ENCODE measurements at regions not wholly inside any gene's neighbourhood (a gene's known extent, or its start where the extent isn't known, plus 50 kb on each side); places are given as distances from the start of the nearest gene placed in this dataset.

DNA sequence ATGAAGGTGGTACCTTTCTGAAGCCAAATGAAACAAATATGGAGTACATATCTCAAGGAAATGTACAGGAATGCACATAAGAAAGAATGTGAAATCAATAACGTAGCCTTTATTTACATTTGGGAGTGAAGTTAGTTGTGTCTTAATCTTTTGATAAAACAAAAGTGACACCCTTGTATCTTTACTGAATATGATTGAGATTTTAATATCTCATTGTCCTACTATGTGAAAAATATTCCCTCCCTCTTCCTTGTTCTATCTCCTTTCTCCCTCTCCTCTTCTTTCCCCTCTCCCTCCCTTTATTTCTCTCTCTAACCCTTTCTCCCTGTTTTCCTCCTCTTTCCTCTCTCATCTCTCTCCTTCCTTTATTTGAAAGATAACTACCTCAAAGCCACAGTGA is 89.1 kb downstream of the PTCHD4 start:
- no peak overlapping the region for H3K9ac ChIP-seq (ENCODE audit: extremely low read depth, low read length, poor library complexity, severe bottlenecking)
- TF ChIP-seq, protein P1, sequence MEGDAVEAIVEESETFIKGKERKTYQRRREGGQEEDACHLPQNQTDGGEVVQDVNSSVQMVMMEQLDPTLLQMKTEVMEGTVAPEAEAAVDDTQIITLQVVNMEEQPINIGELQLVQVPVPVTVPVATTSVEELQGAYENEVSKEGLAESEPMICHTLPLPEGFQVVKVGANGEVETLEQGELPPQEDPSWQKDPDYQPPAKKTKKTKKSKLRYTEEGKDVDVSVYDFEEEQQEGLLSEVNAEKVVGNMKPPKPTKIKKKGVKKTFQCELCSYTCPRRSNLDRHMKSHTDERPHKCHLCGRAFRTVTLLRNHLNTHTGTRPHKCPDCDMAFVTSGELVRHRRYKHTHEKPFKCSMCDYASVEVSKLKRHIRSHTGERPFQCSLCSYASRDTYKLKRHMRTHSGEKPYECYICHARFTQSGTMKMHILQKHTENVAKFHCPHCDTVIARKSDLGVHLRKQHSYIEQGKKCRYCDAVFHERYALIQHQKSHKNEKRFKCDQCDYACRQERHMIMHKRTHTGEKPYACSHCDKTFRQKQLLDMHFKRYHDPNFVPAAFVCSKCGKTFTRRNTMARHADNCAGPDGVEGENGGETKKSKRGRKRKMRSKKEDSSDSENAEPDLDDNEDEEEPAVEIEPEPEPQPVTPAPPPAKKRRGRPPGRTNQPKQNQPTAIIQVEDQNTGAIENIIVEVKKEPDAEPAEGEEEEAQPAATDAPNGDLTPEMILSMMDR (conservative IDR thresholded peaks at IDR 0.05): no peak
- H3K27me3 Mint-ChIP-seq (ENCODE audit: insufficient read depth): no peaks in the 10 kb centered on the region
- H3K36me3 Mint-ChIP-seq (ENCODE audit: low read depth): no peaks in the 10 kb centered on the region
- no peak overlapping the region for H3K27ac ChIP-seq (ENCODE audit: low read depth, low read length)
- WGBS, 2 experiments (ENCODE audit: insufficient coverage in 1 of 2, insufficient read length in 1 of 2): 88% methylated on average over 1 of the region's 1 CpG; no CpG with 5 or more reads in 1 of the 2 experiments
- no peaks in the 10 kb centered on the region for H3K36me3 ChIP-seq (ENCODE audit: control insufficient read depth, insufficient read depth, low read length)
- H3K4me3 ChIP-seq (ENCODE audit: low read length): no peak overlapping the region
- no peaks in the 10 kb centered on the region for H3K4me1 ChIP-seq (ENCODE audit: control insufficient read depth, insufficient read depth, low read length)
- H3K27me3 ChIP-seq (ENCODE audit: control insufficient read depth, insufficient read depth, low read length, poor library complexity, severe bottlenecking): no peaks in the 10 kb centered on the region
- H3K9me3 ChIP-seq (ENCODE audit: control insufficient read depth, low read length): no peaks in the 10 kb centered on the region
- no peaks in the 10 kb centered on the region for H3K4me1 Mint-ChIP-seq
- DNase-seq: no peak
- no peak overlapping the region for H3K4me3 Mint-ChIP-seq
- H3K27ac Mint-ChIP-seq: no peak overlapping the region
- no peaks in the 10 kb centered on the region for H3K9me3 Mint-ChIP-seq

DNA sequence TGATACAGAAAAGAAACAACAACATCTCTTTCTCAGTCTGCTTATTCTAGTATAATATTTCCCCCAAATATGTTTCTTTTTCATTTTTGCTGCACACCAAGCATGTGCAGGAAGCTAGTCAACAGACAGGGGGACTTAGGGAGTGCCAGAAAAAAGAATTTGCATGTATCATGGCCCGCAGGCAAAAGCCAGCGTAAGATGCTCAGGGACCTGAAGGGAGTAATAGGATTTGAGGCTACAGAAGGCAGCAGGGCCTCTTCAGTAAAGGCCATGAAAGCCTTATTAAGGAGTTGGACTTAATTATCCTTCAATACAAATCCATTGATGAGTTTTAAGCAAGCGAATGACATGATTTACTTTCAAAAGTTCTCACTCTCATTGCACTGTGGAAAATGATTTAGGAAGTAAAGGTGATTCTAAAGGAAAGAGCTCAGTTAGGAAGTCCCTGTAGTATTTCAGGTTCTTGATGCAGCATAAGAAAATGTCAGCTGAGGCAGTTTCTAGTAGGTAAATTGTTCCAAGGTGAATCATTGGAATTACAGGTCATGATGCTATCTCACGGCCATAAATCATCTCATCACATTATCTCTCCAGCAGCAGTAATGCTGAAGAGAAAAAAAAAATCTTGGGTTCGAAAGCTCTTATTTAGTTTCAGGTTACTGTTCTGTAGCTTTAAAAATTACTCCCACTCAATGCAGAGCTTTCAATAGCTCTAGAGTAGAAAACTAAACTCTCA is 94.8 kb downstream of the PTCHD4 start:
- Histone ChIP-seq H3K27me3 (ENCODE audit: control insufficient read depth, insufficient read depth, low read length, poor library complexity, severe bottlenecking) (no peaks in the 10 kb centered on the region), H3K27ac (ENCODE audit: low read depth, low read length) (no peak overlapping the region), H3K9me3 (ENCODE audit: control insufficient read depth, low read length) (no peaks in the 10 kb centered on the region), H3K36me3 (ENCODE audit: control insufficient read depth, insufficient read depth, low read length) (no peaks in the 10 kb centered on the region), H3K4me1 (ENCODE audit: control insufficient read depth, insufficient read depth, low read length) (no peaks in the 10 kb centered on the region), H3K9ac (ENCODE audit: extremely low read depth, low read length, poor library complexity, severe bottlenecking) (no peak overlapping the region), H3K4me3 (ENCODE audit: low read length) (no peak overlapping the region)
- no peak for DNase-seq
- no peak overlapping the region for H3K4me3 Mint-ChIP-seq
- TF ChIP-seq, protein P1 (conservative IDR thresholded peaks at IDR 0.05): no peak
- H3K36me3 Mint-ChIP-seq (ENCODE audit: low read depth): no peaks in the 10 kb centered on the region
- H3K27me3 Mint-ChIP-seq (ENCODE audit: insufficient read depth): no peaks in the 10 kb centered on the region
- no peak overlapping the region for H3K27ac Mint-ChIP-seq
- H3K9me3 Mint-ChIP-seq: no peaks in the 10 kb centered on the region
- H3K4me1 Mint-ChIP-seq: no peaks in the 10 kb centered on the region
- 93 to 100% methylated on average over 2 to 5 of the region's 5 CpGs for WGBS, 2 experiments (ENCODE audit: insufficient coverage in 1 of 2, insufficient read length in 1 of 2)

DNA sequence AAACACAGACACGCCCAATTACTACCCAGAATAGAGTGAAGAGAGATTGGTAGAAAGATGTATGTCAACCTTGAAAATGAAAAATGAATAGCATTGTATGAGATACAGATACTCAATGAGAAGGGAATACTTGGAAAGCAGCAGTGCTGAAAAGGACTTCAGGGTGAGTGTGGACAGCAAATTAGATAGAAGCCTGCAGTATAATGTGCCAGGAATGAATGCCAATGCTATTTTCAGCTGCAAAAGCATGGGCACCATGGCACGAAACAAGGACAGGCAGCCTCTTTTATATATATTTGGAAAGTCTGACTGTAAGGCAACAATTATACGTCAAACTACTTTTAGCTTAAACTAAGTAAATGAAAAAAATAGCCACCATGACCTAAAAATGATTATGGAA is 118.2 kb downstream of the PTCHD4 start:
- no peak overlapping the region for H3K4me3 ChIP-seq (ENCODE audit: low read length)
- WGBS, 2 experiments (ENCODE audit: insufficient coverage in 1 of 2, insufficient read length in 1 of 2): 96 to 100% methylated on average over 2 to 3 of the region's 3 CpGs
- no peak overlapping the region for H3K9ac ChIP-seq (ENCODE audit: extremely low read depth, low read length, poor library complexity, severe bottlenecking)
- Mint-ChIP-seq H3K36me3 (ENCODE audit: low read depth) (no peaks in the 10 kb centered on the region), H3K4me3 (no peak overlapping the region), H3K27ac (no peak overlapping the region), H3K27me3 (ENCODE audit: insufficient read depth) (no peaks in the 10 kb centered on the region), H3K4me1 (no peaks in the 10 kb centered on the region), H3K9me3 (peaks cover 3% of the 10 kb centered on the region)
- no peaks in the 10 kb centered on the region for H3K27me3 ChIP-seq (ENCODE audit: control insufficient read depth, insufficient read depth, low read length, poor library complexity, severe bottlenecking)
- H3K4me1 ChIP-seq (ENCODE audit: control insufficient read depth, insufficient read depth, low read length): no peaks in the 10 kb centered on the region
- TF ChIP-seq, protein P1 (conservative IDR thresholded peaks at IDR 0.05): no peak
- H3K27ac ChIP-seq (ENCODE audit: low read depth, low read length): no peak overlapping the region
- no peaks in the 10 kb centered on the region for H3K9me3 ChIP-seq (ENCODE audit: control insufficient read depth, low read length)
- DNase-seq: no peak
- no peaks in the 10 kb centered on the region for H3K36me3 ChIP-seq (ENCODE audit: control insufficient read depth, insufficient read depth, low read length)
